ENCODE measurements at regions not wholly inside any gene's neighbourhood (a gene's known extent, or its start where the extent isn't known, plus 50 kb on each side); places are given as distances from the start of the nearest gene placed in this dataset.

DNA sequence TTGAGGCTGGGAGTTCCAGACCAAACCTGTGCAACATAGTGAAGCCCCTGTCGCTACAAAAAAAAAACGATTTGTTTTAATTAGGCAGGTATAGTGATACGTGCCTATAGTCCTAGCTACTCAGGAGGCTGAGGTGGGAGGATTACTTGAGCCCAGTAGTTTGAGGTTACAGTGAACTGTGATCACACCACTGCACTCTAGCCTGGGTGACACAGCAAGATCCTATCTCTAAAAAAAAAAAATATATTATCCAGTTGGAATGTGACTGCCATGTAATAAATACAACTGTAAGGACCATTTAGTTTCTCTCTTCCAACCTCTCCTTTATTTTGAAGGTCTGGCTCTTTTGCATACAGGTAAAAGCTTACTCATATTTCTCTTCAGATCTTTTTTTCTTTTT is 571.5 kb downstream of the UTRN start:
- no peak for DNase-seq
- no peak for TF ChIP-seq EZH2 (IDR thresholded peaks at IDR 0.05; ENCODE audit: low read length, unreplicated experiment)
- TF ChIP-seq, protein P1, sequence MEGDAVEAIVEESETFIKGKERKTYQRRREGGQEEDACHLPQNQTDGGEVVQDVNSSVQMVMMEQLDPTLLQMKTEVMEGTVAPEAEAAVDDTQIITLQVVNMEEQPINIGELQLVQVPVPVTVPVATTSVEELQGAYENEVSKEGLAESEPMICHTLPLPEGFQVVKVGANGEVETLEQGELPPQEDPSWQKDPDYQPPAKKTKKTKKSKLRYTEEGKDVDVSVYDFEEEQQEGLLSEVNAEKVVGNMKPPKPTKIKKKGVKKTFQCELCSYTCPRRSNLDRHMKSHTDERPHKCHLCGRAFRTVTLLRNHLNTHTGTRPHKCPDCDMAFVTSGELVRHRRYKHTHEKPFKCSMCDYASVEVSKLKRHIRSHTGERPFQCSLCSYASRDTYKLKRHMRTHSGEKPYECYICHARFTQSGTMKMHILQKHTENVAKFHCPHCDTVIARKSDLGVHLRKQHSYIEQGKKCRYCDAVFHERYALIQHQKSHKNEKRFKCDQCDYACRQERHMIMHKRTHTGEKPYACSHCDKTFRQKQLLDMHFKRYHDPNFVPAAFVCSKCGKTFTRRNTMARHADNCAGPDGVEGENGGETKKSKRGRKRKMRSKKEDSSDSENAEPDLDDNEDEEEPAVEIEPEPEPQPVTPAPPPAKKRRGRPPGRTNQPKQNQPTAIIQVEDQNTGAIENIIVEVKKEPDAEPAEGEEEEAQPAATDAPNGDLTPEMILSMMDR (conservative IDR thresholded peaks at IDR 0.05; ENCODE audit: low read depth, low read length): no peak
- TF ChIP-seq EZH2phosphoT487 (IDR thresholded peaks at IDR 0.05; ENCODE audit: borderline replicate concordance, low read length): no peak
- H3K27ac ChIP-seq (ENCODE audit: low read length): no peak overlapping the region
- no peak overlapping the region for H2AFZ ChIP-seq (ENCODE audit: low read length)
- no TSS peak for BruUV-seq (replicated peaks)
- H3K9me3 ChIP-seq (ENCODE audit: low read length): no peaks in the 10 kb centered on the region
- H3K9me2 ChIP-seq (replicated peaks; ENCODE audit: low read length): no peaks in the 10 kb centered on the region
- no peaks in the 10 kb centered on the region for H3K27me3 ChIP-seq (ENCODE audit: low read length)
- H3K4me3 ChIP-seq (ENCODE audit: low read length): no peak overlapping the region
- no peaks in the 10 kb centered on the region for H4K20me1 ChIP-seq (ENCODE audit: low read length)
- no peak overlapping the region for H3K4me2 ChIP-seq (ENCODE audit: low read length)
- intact Hi-C loops (cut with micrococcal nuclease): no loop called here
- ChIA-PET CTCF (no interaction called here), POLR2A (ENCODE audit: unreplicated experiment) (no interaction called here)
- no peaks in the 10 kb centered on the region for H3F3A ChIP-seq (ENCODE audit: low read length, unreplicated experiment)
- no peaks in the 10 kb centered on the region for H3K4me1 ChIP-seq (ENCODE audit: insufficient read depth, low read length)
- H3K79me2 ChIP-seq (ENCODE audit: low read length): no peaks in the 10 kb centered on the region
- H3K36me3 ChIP-seq (ENCODE audit: low read depth, low read length): no peaks in the 10 kb centered on the region
- no peak overlapping the region for H3K9ac ChIP-seq (ENCODE audit: low read length)
- ATAC-seq: no peak

DNA sequence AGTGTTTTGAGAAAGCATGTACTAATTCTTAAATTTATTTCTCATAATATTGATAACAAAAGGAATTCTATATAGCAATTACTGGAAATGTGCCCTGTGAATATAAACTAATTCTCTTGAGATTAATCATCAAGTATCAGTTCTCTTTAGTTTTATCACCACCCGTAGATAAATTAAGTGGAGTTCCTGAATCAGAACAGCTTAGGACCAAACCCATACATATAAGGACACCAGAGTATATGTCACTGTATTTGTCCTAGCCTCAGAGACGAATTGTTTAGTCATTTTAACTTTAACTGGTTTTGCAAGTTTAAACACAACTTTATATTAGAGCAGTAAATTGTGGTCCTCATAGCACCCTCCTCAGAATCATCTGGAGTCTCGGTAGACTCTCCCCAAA is 572.0 kb downstream of the UTRN start:
- H2AFZ ChIP-seq (ENCODE audit: low read length): no peak overlapping the region
- H3K27me3 ChIP-seq (ENCODE audit: low read length): no peaks in the 10 kb centered on the region
- DNase-seq: no peak
- no peaks in the 10 kb centered on the region for H3K9me3 ChIP-seq (ENCODE audit: low read length)
- no peak for ATAC-seq
- TF ChIP-seq, protein P1 (conservative IDR thresholded peaks at IDR 0.05; ENCODE audit: low read depth, low read length): no peak
- no peak for TF ChIP-seq EZH2 (IDR thresholded peaks at IDR 0.05; ENCODE audit: low read length, unreplicated experiment)
- TF ChIP-seq EZH2phosphoT487 (IDR thresholded peaks at IDR 0.05; ENCODE audit: borderline replicate concordance, low read length): no peak
- CTCF ChIA-PET: no interaction called here
- no peak overlapping the region for H3K4me2 ChIP-seq (ENCODE audit: low read length)
- H3K4me3 ChIP-seq (ENCODE audit: low read length): no peak overlapping the region
- H3K9me2 ChIP-seq (replicated peaks; ENCODE audit: low read length): no peaks in the 10 kb centered on the region
- no peaks in the 10 kb centered on the region for H3K4me1 ChIP-seq (ENCODE audit: insufficient read depth, low read length)
- BruUV-seq (replicated peaks): no TSS peak
- no peaks in the 10 kb centered on the region for H4K20me1 ChIP-seq (ENCODE audit: low read length)
- H3K27ac ChIP-seq (ENCODE audit: low read length): no peak overlapping the region
- no peaks in the 10 kb centered on the region for H3F3A ChIP-seq (ENCODE audit: low read length, unreplicated experiment)
- intact Hi-C loops (cut with micrococcal nuclease): no loop called here
- no peaks in the 10 kb centered on the region for H3K79me2 ChIP-seq (ENCODE audit: low read length)
- POLR2A ChIA-PET (ENCODE audit: unreplicated experiment): interaction anchor here (0.6 to 0.7 kb wide), 2 partner anchors 61 to 67 kb away, joined by 3 read pairs; no protein-coding TSS in a partner anchor
- no peak overlapping the region for H3K9ac ChIP-seq (ENCODE audit: low read length)
- H3K36me3 ChIP-seq (ENCODE audit: low read depth, low read length): no peaks in the 10 kb centered on the region

DNA sequence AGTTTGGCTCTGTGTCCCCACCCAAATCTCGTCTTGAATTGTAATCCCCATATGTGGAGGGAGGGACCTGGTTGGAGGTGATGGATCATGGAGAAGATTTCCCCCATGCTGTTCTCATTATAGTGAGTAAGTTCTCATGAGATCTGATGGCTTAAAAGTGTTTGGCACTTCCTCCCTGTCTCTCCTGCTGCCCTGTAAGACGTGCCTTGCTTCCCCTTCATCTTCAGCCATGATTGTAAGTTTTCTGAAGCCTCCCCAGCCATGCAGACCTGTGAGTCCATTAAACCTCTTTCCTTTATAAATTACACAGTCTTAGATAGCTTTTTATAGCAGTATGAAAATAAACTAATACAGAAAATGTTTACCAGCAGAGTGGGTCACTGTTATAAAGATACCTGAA is 577.6 kb downstream of the UTRN start:
- Histone ChIP-seq H3K4me2 (ENCODE audit: low read length) (no peak overlapping the region), H3F3A (ENCODE audit: low read length, unreplicated experiment) (no peaks in the 10 kb centered on the region), H3K79me2 (ENCODE audit: low read length) (no peaks in the 10 kb centered on the region), H3K27ac (ENCODE audit: low read length) (no peak overlapping the region), H4K20me1 (ENCODE audit: low read length) (no peaks in the 10 kb centered on the region), H3K4me1 (ENCODE audit: insufficient read depth, low read length) (no peaks in the 10 kb centered on the region), H3K4me3 (ENCODE audit: low read length) (no peak overlapping the region), H3K9ac (ENCODE audit: low read length) (no peak overlapping the region), H3K9me3 (ENCODE audit: low read length) (no peaks in the 10 kb centered on the region), H3K9me2 (replicated peaks; ENCODE audit: low read length) (no peaks in the 10 kb centered on the region), H3K36me3 (ENCODE audit: low read depth, low read length) (no peaks in the 10 kb centered on the region), H2AFZ (ENCODE audit: low read length) (no peak overlapping the region), H3K27me3 (ENCODE audit: low read length) (no peaks in the 10 kb centered on the region)
- intact Hi-C loops (cut with micrococcal nuclease): no loop called here
- ATAC-seq (no peak), DNase-seq (no peak)
- CTCF ChIA-PET: no interaction called here
- BruUV-seq (replicated peaks): no TSS peak
- POLR2A ChIA-PET (ENCODE audit: unreplicated experiment): no interaction called here
- TF ChIP-seq EZH2phosphoT487 (IDR thresholded peaks at IDR 0.05; ENCODE audit: borderline replicate concordance, low read length) (no peak), EZH2 (IDR thresholded peaks at IDR 0.05; ENCODE audit: low read length, unreplicated experiment) (no peak)
- TF ChIP-seq, protein P1 (conservative IDR thresholded peaks at IDR 0.05; ENCODE audit: low read depth, low read length): no peak

All from PC-3 (cell line).